GM18873 (cell line): ENCODE measurements at regions not wholly inside any gene's neighbourhood (a gene's known extent, or its start where the extent isn't known, plus 50 kb on each side); places are given as distances from the start of the nearest gene placed in this dataset.
"Not testable (repeated sequence)": the region's sequence is repeated elsewhere in the genome, so short reads cannot be mapped to it uniquely, and the experiment has no call there.

Experiments used
- ATAC-seq: cut with Tn5 transposase; IDR thresholded peaks from one replicate; pipeline ENCODE4 v1.9.1; 2021; ENCODE audit warnings: mild to moderate bottlenecking, moderate library complexity, moderate number of reproducible peaks; ENCODE audit not compliant: unreplicated experiment, low FRiP score

DNA sequence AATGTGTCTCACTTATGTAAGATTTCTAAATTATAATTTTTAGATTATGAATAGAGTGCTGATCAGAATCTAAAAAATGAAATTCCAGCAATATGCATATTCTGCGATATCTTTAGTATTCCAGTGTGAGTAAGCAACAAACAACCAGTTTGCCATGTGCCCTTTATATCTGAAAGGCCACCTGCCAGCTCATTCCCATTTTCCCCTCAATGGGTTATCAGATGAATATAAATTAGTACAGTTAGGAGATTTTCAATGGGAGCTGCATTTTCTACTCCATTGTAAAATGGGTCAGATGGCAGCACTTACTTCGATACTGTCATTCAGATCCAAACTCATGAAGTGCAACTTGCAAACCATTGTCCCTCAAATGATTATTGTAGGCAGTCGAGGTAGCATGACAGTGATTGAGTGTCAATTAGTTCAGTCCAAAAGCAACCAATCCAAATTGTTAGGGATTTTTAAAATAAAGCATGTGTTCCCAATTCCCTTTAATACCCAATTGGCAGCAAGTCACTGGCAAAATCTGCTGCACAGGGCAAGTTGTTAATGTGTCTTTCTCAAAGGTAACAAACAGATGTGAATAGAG is 680.3 kb downstream of the LRRIQ3 start:
- no peak for ATAC-seq

DNA sequence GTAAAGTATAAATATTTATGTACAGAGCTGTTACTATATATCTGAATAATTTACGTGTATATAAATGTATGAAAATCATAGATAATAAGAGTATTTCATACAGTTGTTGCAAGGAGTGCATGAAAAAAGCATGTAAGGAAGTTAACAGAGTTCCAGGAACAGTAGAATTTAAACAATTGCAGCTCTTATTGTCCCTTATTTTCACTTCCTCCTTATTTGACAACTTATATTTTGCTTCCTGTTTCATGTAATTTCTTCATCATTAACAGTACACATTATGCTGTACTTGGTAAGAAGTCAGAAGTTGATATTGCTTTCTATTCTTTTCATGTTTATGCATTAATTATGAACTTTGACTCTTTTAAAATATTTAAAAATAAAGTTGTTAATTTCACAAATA is 681.5 kb downstream of the LRRIQ3 start:
- no peak for ATAC-seq

DNA sequence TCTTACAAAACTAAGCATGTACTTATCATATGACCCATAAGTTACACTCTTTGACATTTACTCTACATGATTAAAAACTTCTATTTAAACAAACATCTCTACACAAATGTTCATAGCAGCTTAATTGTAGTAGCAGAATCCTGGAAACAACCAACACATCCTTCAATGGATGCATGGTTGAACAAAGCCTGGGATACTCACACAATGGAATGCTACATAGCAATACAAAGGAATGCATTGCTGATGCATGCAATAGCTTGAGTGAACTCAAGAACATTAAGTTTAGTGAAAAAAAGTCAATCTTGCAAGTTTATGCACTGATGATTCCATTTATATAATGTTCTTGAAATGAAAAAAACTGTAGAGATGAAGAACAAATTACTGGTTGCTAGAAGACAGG is 686.9 kb downstream of the LRRIQ3 start:
- no peak for ATAC-seq

DNA sequence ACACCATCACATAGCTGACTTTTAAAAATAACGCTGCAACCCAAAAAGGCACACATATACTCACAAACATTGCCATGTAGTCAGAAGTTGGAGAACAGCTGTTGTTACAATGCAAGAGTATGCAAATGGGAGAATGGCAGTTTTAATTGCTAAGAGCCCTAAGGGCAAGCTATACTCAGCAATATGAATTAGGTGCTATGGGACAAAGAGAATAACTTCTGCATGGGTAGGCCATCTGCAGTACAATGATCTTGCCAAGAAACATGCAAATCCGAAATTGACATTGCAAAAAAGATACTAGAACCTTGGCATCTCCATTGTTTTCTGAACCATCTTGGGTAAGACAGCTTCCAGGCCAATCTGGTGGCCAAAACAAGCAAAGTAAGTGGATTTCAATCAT is 697.8 kb downstream of the LRRIQ3 start:
- no peak for ATAC-seq

DNA sequence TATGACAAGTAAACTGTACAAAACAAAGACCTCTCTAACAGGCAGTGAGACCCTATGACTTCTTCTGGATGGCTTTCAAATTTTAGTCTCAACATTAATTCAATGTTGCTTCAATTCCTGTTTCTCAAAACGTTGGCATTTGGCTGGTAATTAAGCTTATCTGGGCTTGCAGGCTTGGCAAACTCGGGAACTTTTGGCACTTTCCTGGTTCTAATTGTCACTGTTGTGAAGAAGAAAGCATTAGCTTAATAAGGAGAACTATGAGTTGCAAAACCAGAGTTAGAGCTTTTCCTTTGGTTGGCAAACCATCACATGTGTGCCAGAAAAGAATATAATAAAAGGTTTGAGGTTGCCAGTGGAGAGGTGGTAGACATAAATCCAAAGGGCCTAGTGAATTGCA is 698.3 kb downstream of the LRRIQ3 start:
- no peak for ATAC-seq

DNA sequence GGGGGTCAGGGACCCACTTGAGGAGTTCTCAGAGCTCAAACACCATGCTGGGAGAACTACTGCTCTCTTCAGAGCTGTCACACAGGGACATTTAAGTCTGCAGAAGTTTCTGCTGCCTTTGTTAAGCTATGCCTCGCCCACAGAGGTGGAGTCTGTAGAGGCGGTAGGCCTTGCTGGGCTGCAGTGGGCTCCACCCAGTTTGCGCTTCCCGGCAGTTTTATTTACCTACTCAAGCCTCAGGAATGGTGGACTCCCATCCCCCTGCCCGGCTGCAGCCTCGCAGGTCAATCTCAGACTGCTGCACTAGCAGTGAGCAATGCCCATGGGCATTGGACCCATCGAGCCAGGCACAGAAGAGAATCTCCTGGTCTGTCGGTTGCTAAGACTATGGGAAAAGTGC is 706.4 kb downstream of the LRRIQ3 start:
- no peak for ATAC-seq

DNA sequence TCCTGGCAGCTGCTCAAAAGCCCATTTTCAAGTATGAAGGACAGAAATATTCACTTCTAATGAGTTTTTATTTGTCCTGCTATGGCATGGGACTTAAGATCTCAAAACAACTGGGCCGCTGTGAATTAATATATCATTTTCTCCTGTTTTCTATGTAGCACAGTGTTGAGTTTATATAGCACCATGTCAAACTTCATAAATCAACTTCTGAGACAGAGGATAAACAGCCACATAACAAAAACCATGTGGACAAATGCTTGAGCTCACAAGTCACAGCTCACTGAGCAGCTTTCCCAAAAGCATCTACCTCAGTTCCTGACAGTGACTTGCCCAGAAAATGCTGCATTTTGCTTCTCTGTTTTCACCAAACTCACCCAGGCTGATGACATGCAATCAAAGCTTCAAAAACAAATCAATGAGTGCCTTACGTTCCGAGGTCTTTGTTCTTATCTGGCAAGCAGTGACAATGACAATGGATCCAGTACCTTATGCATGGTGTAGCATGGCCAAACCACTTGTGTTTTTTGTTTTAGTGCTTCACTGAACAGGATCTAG is 722.6 kb downstream of the LRRIQ3 start:
- ATAC-seq = no peak

DNA sequence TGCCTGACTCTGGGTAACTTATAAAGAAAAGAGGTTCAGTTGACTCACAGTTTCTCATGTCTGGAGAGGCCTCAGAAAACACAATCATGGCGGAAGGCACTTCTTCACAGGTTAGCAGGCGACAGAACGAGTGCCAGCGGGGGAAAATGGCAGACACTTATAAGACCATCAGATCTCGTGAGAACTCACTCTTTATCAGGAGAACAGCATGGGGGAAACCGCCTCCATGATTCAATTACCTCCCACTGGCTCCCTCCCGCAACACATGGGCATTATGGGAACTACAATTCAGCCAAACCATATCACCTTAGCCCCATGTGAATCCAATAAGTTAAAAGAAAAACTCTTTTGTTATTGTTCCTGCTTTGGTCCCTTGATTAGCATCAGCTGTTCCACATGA is 725.2 kb downstream of the LRRIQ3 start:
- no peak for ATAC-seq

DNA sequence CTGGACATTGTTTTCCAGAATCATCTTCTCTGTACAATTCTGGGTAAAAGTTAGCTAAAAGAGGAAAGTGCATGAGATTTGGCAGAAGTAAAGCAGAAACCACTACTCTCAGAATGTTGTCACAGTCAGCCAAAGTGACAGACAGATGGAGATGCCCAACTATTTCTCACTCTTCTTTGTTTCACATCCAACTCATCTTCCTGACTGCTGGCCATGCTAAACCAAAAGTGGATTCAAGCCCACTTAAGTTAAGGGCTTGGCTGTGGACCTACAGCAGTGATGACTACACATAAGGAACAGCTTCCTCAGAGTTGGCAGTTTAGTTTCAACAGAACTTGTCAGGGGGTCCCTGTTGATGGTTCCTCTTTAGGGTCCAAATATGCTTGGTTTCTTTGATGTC is 730.2 kb downstream of the LRRIQ3 start:
- ATAC-seq = no peak

DNA sequence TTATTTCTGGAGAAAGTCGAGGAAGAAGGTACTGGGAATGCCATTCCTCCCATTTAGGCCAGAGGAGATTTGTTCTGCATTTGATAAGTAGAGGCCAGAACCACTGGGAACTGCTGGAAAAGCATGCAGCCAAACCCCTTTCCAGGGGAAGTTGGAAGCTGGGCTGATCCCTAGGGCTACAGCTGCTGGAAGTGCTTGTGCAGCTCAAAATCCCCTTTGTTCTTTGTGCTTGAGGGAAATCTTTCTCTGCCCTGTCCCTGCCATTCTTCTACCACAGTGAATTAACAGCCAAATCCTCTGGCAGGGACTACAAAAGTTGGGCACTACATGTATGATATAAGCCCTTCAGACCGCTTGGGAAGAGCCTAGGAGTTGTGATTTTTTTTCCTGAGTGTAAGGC is 734.1 kb downstream of the LRRIQ3 start:
- ATAC-seq = no peak

DNA sequence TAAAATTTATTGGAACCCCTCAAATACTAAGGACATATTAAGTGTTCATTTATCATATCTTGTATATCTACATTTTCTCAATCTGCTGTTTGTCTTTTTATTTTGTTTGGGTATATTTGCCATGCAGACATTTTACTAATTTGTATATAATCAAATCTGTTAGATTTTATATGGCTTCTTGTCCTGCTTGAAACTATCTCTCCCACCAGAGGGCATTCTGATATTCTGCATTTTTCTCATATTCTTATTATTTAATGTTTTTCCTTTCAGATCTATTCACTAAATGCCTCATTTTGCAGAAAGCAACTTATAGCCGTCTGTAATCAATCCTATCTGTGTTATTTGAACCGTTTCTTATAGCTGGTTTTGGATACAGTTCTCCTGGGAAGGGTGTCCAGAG is 745.5 kb downstream of the LRRIQ3 start:
- no peak for ATAC-seq

DNA sequence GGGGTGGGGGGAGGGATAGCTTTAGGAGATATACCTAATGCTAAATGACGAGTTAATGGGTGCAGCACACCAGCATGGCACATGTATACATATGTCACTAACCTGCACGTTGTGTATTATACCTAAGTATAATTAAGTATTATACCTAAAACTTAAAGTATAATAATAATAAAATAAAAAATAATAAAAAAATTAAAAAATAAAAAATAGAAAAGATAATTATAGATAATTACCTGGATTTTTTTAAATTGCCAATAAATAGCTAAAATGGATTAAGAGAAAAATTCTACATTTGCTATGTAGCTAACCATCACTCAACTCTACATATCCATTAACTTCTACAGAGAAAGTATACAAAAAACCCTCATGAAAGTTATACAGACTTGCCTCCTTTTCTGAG is 747.3 kb downstream of the LRRIQ3 start:
- not testable (repeated sequence) for ATAC-seq

DNA sequence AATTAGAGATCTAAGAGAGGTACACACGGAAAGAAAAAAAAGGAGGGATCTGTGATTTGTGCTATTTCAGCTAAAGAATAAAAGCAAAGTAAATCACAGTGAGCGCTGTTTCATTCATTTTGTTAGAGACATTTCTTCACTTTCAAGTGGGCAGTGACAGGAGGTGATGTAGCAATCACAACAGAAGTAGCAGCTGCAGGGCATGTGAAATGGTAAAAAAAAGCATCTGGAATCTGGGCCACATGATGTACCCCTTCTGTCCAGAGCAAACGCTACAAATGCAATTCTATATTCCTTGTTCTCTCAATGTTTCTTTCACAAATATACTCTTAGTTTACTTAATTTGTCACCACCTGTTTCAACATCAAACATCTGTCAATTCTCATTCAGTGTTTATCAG is 786.5 kb downstream of the LRRIQ3 start:
- ATAC-seq = no peak

DNA sequence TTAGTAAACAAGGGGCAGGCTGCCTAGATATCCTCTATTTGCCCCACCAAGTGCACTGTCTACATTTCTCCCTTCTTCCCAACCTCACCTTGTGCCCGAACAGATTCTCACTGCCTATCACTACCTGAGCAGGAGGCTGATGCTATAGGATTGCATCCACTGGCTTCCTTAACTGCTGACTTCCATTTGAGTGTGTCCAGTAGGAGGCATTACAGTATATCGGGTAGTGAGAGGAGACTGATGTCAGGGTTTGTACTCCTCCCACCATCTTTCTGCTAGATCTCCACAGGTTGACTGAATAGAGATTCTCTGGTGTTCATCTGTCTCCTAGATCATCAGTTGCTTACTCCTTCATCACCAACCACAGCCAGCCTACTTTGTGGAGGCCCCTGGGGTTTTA is 796.3 kb downstream of the LRRIQ3 start:
- no peak for ATAC-seq

DNA sequence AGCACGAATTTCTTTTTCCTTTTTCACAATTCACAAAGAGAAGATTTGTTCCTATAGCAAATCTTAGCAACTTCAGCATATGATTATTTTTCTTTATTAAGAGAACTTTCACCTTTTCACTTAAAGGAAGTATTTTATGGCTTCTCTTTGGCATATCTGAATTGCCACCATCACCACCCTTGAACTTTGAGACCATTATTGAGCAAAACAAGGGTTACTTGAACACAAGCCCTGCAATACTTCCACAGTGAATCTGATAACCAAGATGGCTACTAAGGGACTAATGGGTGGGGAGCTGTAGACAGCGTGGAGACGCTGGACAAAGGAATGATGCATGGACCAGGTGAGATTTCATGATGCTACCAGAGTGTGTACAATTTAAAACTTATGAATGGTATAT is 815.0 kb downstream of the LRRIQ3 start:
- no peak for ATAC-seq

DNA sequence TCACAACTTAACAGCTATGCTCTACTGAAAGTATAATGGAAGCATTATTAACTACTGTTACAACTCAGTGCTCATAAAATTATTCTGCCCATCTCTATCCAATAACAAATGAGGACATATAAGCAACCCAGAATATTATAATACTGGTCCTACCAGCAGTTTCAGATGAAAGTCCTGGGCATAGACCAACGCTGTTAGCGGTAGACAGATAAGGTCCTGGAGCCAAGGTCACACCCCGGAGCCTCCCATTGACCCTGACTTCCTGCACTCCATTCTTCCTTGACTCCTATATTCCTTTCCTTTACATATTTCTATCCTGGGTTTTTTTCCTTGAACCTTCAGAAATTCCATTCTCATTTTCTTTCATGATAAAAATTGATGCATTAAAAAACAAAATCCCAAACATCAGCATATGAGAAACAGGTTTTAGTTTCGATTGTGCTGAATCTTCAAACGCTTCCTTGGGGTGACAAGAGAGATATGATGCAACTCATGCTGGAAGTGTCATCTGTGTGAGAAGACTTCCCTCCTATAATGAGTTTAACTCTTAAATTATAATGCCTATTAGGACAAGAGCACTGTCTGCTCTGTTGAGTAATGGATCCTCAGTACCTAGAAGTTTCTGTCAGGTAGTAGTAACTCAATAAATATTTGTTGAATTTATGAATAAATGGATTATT is 831.1 kb downstream of the LRRIQ3 start:
- ATAC-seq = no peak

DNA sequence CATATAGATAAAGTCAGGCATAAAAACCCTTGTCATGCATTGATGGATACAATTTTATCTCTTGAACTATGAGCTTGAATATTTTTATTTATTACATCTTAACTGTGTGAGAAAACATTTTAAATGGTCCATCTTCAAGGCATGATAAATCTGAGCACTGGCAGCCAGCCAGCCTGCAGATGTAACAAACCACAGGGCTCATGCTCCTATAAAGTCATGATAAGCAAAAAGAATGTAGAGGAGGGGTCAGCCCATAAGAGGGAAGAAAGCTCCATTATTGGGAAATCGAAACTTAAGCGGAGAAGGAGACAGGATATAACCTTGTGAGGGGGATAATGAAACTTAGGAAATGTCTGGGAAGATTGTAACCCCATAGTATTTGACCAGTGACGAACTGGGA is 839.0 kb downstream of the LRRIQ3 start:
- no peak for ATAC-seq

DNA sequence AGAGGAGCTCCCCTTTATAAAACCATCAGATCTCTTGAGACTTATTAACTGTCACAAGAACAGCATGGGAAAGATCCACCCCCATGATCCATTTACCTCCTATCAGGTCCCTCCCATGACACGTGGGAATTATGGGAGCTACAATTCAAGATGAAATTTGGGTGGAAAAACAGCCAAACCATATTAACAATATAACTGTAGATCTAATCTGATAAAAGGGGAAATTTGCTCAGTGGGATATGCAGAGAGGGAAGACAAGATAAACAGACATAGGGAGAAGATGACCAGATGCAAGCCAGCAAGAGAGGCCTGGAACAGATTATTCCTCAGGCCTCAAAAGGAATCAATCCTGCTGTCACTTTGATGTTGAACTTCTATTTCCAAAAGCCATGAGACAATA is 841.5 kb downstream of the LRRIQ3 start:
- ATAC-seq = no peak

DNA sequence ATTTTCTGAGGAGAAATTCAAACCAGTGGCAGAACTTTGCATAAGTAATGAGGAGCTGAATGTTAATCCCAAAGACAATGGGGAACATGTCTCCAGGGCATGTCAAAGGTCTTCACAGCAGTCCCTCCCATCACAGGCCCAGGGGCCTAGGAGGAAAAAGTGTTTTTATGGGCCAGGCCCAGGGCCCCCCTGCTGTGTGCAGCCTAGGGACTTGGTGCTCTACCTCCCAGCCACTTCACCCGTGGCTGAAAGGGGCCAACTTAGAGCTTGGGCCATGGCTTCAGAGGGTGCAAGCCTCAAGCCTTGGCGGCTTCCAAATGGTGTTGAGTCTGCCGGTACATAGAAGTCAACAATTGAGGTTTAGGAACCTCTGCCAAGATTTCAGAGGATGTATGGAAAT is 854.0 kb downstream of the LRRIQ3 start:
- no peak for ATAC-seq

DNA sequence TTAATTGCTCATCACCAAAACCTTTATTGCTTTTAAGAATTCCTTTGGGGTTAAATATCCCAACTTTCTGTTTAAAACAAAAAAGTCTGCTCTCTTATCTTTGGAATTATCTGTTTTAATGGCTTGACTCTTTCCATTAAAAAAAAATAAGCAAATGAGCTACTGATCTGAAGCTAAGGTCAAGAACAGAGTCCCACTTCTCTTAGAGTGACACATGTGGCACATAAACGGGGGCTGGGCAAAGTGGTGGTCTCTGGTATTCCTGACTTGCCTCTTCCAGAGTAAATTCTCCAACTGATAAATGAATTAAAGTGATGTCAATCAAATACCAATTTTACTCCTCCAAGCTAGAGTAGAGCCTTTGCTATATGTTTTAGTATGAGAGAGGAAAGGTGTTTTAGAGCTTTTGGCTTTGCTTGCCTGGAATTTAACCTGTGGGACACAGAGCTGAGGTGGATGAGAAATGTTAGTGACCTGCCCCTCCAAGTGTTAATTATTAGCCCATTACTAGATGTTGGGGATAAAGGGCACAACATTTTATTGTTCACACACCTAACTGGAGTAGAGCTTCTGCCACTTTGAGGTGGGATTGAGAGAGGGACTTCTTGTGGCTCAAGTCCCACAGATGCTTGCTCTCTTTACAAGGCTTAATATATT is 864.0 kb downstream of the LRRIQ3 start:
- ATAC-seq = no peak

DNA sequence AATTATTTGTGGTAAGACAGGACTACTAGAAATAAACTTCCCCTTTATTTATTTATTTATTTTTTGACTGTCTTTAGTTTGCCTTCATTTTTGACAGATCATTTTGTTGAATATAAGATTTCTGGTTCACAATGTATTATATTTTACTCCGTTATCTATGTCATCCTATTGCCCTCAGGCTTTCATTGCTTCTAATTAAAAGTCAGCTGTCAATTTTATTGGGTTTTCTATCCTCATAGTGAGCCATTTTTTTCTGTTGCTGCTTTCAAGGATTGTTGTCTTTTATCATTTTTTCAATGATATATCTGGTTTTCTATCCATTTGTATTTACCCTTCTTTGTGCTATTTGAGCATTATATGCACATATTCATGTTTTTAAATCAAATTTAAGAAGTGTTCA is 866.2 kb downstream of the LRRIQ3 start:
- no peak for ATAC-seq

DNA sequence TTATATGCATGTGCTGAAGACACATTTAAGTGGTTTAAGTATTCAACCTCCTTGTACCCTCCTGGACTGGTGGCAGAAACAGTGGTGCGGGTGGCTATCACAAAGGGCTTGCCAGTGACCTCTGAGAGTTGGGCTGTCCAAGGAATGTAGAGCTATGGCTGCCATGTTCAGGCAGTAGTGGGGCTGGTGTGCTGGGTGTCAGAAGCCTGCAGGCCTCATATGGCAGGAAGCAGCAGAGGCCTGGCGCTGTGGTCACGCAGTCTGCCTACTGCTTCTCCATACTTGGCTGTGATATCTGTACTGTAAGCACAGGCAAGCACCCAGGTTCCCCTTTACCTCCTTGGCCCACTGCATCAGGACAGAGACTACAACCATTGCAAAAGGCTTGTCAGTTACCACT is 870.0 kb downstream of the LRRIQ3 start:
- ATAC-seq = no peak
